Loucy (cell line): ENCODE measurements at regions not wholly inside any gene's neighbourhood (a gene's known extent, or its start where the extent isn't known, plus 50 kb on each side); places are given as distances from the start of the nearest gene placed in this dataset.

Source experiments
- EZH2phosphoT487 ChIP-seq: fragments of 200-600 bp; IDR thresholded peaks from 2 replicates; pipeline ENCODE4 v1.6.1; 2018; ENCODE audit warnings: antibody characterized with exemption, mild to moderate bottlenecking, moderate library complexity, borderline replicate concordance
- TF ChIP-seq, protein P1 (sequence below): fragments of 200-600 bp; sonication (generic); conservative IDR thresholded peaks from 2 replicates; pipeline ENCODE4 v1.5.1; 2014; ENCODE audit warnings: mild to moderate bottlenecking, antibody characterized with exemption, low read length

GRCh38 chr17:34741967-34742366 lies 162.6 kb downstream of the TMEM132E start:
- TF ChIP-seq, protein P1, sequence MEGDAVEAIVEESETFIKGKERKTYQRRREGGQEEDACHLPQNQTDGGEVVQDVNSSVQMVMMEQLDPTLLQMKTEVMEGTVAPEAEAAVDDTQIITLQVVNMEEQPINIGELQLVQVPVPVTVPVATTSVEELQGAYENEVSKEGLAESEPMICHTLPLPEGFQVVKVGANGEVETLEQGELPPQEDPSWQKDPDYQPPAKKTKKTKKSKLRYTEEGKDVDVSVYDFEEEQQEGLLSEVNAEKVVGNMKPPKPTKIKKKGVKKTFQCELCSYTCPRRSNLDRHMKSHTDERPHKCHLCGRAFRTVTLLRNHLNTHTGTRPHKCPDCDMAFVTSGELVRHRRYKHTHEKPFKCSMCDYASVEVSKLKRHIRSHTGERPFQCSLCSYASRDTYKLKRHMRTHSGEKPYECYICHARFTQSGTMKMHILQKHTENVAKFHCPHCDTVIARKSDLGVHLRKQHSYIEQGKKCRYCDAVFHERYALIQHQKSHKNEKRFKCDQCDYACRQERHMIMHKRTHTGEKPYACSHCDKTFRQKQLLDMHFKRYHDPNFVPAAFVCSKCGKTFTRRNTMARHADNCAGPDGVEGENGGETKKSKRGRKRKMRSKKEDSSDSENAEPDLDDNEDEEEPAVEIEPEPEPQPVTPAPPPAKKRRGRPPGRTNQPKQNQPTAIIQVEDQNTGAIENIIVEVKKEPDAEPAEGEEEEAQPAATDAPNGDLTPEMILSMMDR = no peak
- TF ChIP-seq EZH2phosphoT487 = no peak
